ENCODE measurements at regions not wholly inside any gene's neighbourhood (a gene's known extent, or its start where the extent isn't known, plus 50 kb on each side); places are given as distances from the start of the nearest gene placed in this dataset.
"Not testable (repeated sequence)": the region's sequence is repeated elsewhere in the genome, so short reads cannot be mapped to it uniquely, and the experiment has no call there.

- DNase-seq = no peak
Measured at GRCh38 chr10:6979371-6979770, 399.3 kb upstream of the PRKCQ start.

- no peak for DNase-seq
Measured at GRCh38 chr10:6978187-6978627, 398.1 kb upstream of the PRKCQ start.

- no peak for DNase-seq
Measured at GRCh38 chr10:6977398-6978186, 397.5 kb upstream of the PRKCQ start.

GRCh38 chr10:6973899-6974298 lies 393.8 kb upstream of the PRKCQ start:
- no peak for DNase-seq

- DNase-seq = no peak
Measured at GRCh38 chr10:6972226-6972625, 392.1 kb upstream of the PRKCQ start.

GRCh38 chr10:6969659-6970058 lies 389.6 kb upstream of the PRKCQ start:
- DNase-seq = no peak

GRCh38 chr10:6964543-6964942 lies 384.5 kb upstream of the PRKCQ start:
- DNase-seq = no peak

GRCh38 chr10:6962576-6962975 lies 382.5 kb upstream of the PRKCQ start:
- DNase-seq = no peak

GRCh38 chr10:6958711-6959110 lies 378.6 kb upstream of the PRKCQ start:
- DNase-seq = no peak

GRCh38 chr10:6958254-6958653 lies 378.2 kb upstream of the PRKCQ start:
- no peak for DNase-seq

GRCh38 chr10:6957851-6958250 lies 377.8 kb upstream of the PRKCQ start:
- DNase-seq = no peak

- no peak for DNase-seq
Measured at GRCh38 chr10:6956562-6956961, 376.5 kb upstream of the PRKCQ start.

GRCh38 chr10:6953271-6953801 lies 373.3 kb upstream of the PRKCQ start:
- no peak for DNase-seq

- DNase-seq = no peak
Measured at GRCh38 chr10:6951732-6952131, 371.7 kb upstream of the PRKCQ start.

GRCh38 chr10:6950133-6950532 lies 370.1 kb upstream of the PRKCQ start:
- no peak for DNase-seq

GRCh38 chr10:6944436-6944835 lies 364.4 kb upstream of the PRKCQ start:
- DNase-seq = no peak

- DNase-seq = no peak
Measured at GRCh38 chr10:6938384-6938783, 358.3 kb upstream of the PRKCQ start.

- no peak for DNase-seq
Measured at GRCh38 chr10:6936931-6937330, 356.9 kb upstream of the PRKCQ start.

- DNase-seq = no peak
Measured at GRCh38 chr10:6929148-6929830, 349.2 kb upstream of the PRKCQ start.

- DNase-seq = no peak
Measured at GRCh38 chr10:6928586-6928985, 348.5 kb upstream of the PRKCQ start.

- no peak for DNase-seq
Measured at GRCh38 chr10:6926971-6927370, 346.9 kb upstream of the PRKCQ start.

- no peak for DNase-seq
Measured at GRCh38 chr10:6925146-6925545, 345.1 kb upstream of the PRKCQ start.

GRCh38 chr10:6924166-6924565 lies 344.1 kb upstream of the PRKCQ start:
- DNase-seq = no peak

- DNase-seq = not testable (repeated sequence)
Measured at GRCh38 chr10:6921026-6921425, 340.9 kb upstream of the PRKCQ start.

Data from activated effector memory CD4-positive, alpha-beta T cell treated with Interleukin-2 at 50 U/mL for 16 hours (primary cell).